ENCODE measurements at regions not wholly inside any gene's neighbourhood (a gene's known extent, or its start where the extent isn't known, plus 50 kb on each side); places are given as distances from the start of the nearest gene placed in this dataset.

DNA sequence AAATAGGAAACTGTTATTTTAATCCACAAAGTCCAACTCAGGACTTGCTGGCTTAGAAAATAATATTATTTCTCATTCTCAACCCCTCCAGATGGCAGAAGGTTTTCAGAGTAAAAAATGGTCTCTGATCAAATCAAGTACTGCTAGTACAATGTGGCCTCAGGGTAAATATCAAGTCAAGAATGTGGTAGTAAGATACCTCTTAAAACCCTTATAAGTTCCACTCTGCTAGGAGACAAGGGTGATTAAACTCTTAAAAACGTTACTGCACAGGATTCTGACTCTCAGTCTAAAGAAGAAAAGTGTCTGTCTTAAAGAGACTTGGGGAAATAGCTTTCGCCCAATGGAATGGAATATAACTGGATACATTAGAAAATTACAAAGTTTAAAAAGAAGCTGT, 120.8 kb upstream of the PDE4D start:
- no peaks in the 10 kb centered on the region for H3K36me3 ChIP-seq
- no peaks in the 10 kb centered on the region for H3K9me3 ChIP-seq
- TF ChIP-seq CTCF (IDR thresholded peaks at IDR 0.05): no peak
- TF ChIP-seq POLR2AphosphoS5 (IDR thresholded peaks at IDR 0.05; ENCODE audit: insufficient read depth in 1 of 2, low read depth in 1 of 2): no peak
- TF ChIP-seq POLR2A (IDR thresholded peaks at IDR 0.05): no peak
- no peak overlapping the region for H3K27ac ChIP-seq
- intact Hi-C loops (cut with DNase I): no loop called here
- DNase-seq (ENCODE audit: extremely low spot score in 2 of 2): no peak
- no peaks in the 10 kb centered on the region for H3K4me1 ChIP-seq
- no peak overlapping the region for H3K4me3 ChIP-seq
- H3K27me3 ChIP-seq: no peaks in the 10 kb centered on the region

- TF ChIP-seq POLR2A (IDR thresholded peaks at IDR 0.05) (no peak), CTCF (IDR thresholded peaks at IDR 0.05) (no peak), POLR2AphosphoS5 (IDR thresholded peaks at IDR 0.05; ENCODE audit: insufficient read depth in 1 of 2, low read depth in 1 of 2) (no peak)
- Histone ChIP-seq H3K27ac (no peak overlapping the region), H3K36me3 (no peaks in the 10 kb centered on the region), H3K4me3 (no peak overlapping the region), H3K9me3 (no peaks in the 10 kb centered on the region), H3K27me3 (no peaks in the 10 kb centered on the region), H3K4me1 (no peaks in the 10 kb centered on the region)
- no peak for DNase-seq (ENCODE audit: extremely low spot score in 2 of 2)
- intact Hi-C loops (cut with DNase I): no loop called here
These were observed 117.3 kb upstream of the PDE4D start for GRCh38 chr5:60010853-60011252.

- DNase-seq (ENCODE audit: extremely low spot score in 2 of 2): no peak
- Histone ChIP-seq H3K4me3 (no peak overlapping the region), H3K9me3 (no peaks in the 10 kb centered on the region), H3K36me3 (no peaks in the 10 kb centered on the region), H3K27me3 (no peaks in the 10 kb centered on the region), H3K27ac (no peak overlapping the region), H3K4me1 (no peaks in the 10 kb centered on the region)
- intact Hi-C loops (cut with DNase I): no loop called here
- TF ChIP-seq POLR2A (IDR thresholded peaks at IDR 0.05): no peak
- TF ChIP-seq CTCF (IDR thresholded peaks at IDR 0.05): no peak
- TF ChIP-seq POLR2AphosphoS5 (IDR thresholded peaks at IDR 0.05; ENCODE audit: insufficient read depth in 1 of 2, low read depth in 1 of 2): no peak
These were observed 116.8 kb upstream of the PDE4D start for GRCh38 chr5:60010328-60010727.

DNA sequence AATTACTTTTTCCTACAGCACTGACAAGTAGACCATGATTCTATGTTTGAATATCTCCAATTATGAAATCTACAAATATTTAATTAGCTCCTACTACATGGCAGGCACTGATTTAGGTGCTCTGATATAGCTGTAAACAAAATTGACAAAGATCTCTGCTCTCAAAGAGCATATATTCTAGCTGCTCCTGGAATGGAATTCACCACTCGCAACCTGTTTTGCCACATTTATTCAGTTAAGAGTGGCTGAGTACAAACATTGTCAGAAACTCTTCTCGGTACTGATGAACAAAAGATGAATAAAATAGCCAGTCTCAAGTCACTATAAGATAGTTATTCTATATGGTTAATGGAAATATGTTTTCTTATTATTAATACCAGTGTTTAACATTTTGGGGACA, 114.2 kb upstream of the PDE4D start:
- Histone ChIP-seq H3K9me3 (no peaks in the 10 kb centered on the region), H3K36me3 (no peaks in the 10 kb centered on the region), H3K4me1 (no peaks in the 10 kb centered on the region), H3K27me3 (no peaks in the 10 kb centered on the region), H3K27ac (no peak overlapping the region), H3K4me3 (no peak overlapping the region)
- no peak for TF ChIP-seq CTCF (IDR thresholded peaks at IDR 0.05)
- no peak for TF ChIP-seq POLR2A (IDR thresholded peaks at IDR 0.05)
- no peak for TF ChIP-seq POLR2AphosphoS5 (IDR thresholded peaks at IDR 0.05; ENCODE audit: insufficient read depth in 1 of 2, low read depth in 1 of 2)
- DNase-seq (ENCODE audit: extremely low spot score in 2 of 2): no peak
- intact Hi-C loops (cut with DNase I): no loop called here

DNA sequence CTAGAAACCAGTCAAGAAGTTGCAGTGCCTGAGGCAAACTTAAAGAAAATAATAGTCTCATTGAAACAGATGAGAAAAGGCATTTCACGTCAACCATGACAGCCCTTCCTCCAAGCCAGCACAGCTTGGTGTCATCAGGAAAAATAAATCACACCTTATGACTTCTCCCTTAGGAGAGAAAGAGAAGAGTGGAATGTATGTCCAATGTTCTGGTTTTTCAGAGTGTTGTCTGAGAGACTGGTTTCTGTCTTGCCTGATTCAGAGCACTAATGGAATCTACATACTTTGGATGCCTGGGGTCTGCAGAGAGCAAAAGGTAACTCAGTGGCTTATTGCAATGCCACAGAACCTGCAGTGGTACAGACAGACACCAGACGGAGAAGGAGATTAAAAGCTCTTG, 105.5 kb upstream of the PDE4D start:
- Histone ChIP-seq H3K27ac (no peak overlapping the region), H3K4me3 (no peak overlapping the region), H3K9me3 (no peaks in the 10 kb centered on the region), H3K27me3 (no peaks in the 10 kb centered on the region), H3K4me1 (no peaks in the 10 kb centered on the region), H3K36me3 (no peaks in the 10 kb centered on the region)
- TF ChIP-seq CTCF (IDR thresholded peaks at IDR 0.05) (no peak), POLR2A (IDR thresholded peaks at IDR 0.05) (no peak), POLR2AphosphoS5 (IDR thresholded peaks at IDR 0.05; ENCODE audit: insufficient read depth in 1 of 2, low read depth in 1 of 2) (no peak)
- intact Hi-C loops (cut with DNase I): no loop called here
- no peak for DNase-seq (ENCODE audit: extremely low spot score in 2 of 2)
